Keratinocyte (primary cell): ENCODE measurements at regions not wholly inside any gene's neighbourhood (a gene's known extent, or its start where the extent isn't known, plus 50 kb on each side); places are given as distances from the start of the nearest gene placed in this dataset.
A peak's percentile ranks its signal among the peaks of the same experiment; 100 is the strongest.

ENCODE experiments used
- DNase-seq: peaks from one replicate; pipeline ENCODE4 v3.0.0-alpha.2; 2011; ENCODE audit warnings: low read depth, missing footprints, low spot score
- FAIRE-seq: peaks from 2 replicates; lab custom pipeline; 2011; peaks lifted over from hg19 to GRCh38; lab: Jason Lieb, UNC
- H2AFZ ChIP-seq: 2 replicates; pipeline ENCODE4 v1.6.0; 2012; ENCODE audit warnings: low read length, control low read depth, inconsistent platforms; ENCODE audit not compliant: control insufficient read depth
- H3K27ac ChIP-seq: 2 replicates; pipeline ENCODE4 v1.5.1; 2011; ENCODE audit warnings: low read length; ENCODE audit not compliant: control insufficient read depth, insufficient read depth
- H3K27me3 ChIP-seq: 3 replicates; pipeline ENCODE4 v1.6.0; 2011; ENCODE audit warnings: low read length; ENCODE audit not compliant: control insufficient read depth, insufficient read depth; ENCODE audit errors: extremely low read depth
- H3K36me3 ChIP-seq, 2 experiments: 2 replicates in 1 of 2; 3 replicates in 1 of 2; pipeline ENCODE4 v1.5.1; 2011; ENCODE audit warnings: low read length in 2 of 2, mild to moderate bottlenecking in 1 of 2; ENCODE audit not compliant: control insufficient read depth in 2 of 2, insufficient read depth in 2 of 2; ENCODE audit errors: extremely low read depth in 1 of 2
- H3K4me1 ChIP-seq: 3 replicates; pipeline ENCODE4 v1.5.1; 2011; ENCODE audit warnings: low read length; ENCODE audit not compliant: control insufficient read depth, insufficient read depth; ENCODE audit errors: extremely low read depth
- H3K4me2 ChIP-seq: 3 replicates; pipeline ENCODE4 v1.6.0; 2011; ENCODE audit warnings: low read depth, low read length; ENCODE audit not compliant: control insufficient read depth, insufficient read depth; ENCODE audit errors: extremely low read depth
- H3K4me3 ChIP-seq, 3 experiments: fragments of 200-600 bp in 1 of 3; sonication (generic) in 1 of 3; 2 replicates in 2 of 3; 3 replicates in 1 of 3; pipeline ENCODE4 v1.5.1; 2011 to 2016; ENCODE audit warnings: low read length in 3 of 3, mild to moderate bottlenecking in 3 of 3, control low read depth in 2 of 3, inconsistent platforms in 1 of 3, low read depth in 1 of 3, mixed read lengths in 1 of 3, mixed run types in 1 of 3, moderate library complexity in 1 of 3; ENCODE audit not compliant: control insufficient read depth in 2 of 3, insufficient read depth in 2 of 3; ENCODE audit errors: extremely low read depth in 1 of 3
- H3K79me2 ChIP-seq: 2 replicates; pipeline ENCODE4 v1.6.0; 2012; ENCODE audit warnings: low read length; ENCODE audit not compliant: control insufficient read depth, insufficient read depth
- H3K9ac ChIP-seq: 3 replicates; pipeline ENCODE4 v1.6.0; 2011; ENCODE audit warnings: low read length; ENCODE audit not compliant: control insufficient read depth, insufficient read depth; ENCODE audit errors: extremely low read depth
- H3K9me1 ChIP-seq: 3 replicates; pipeline ENCODE4 v1.6.0; 2011; ENCODE audit warnings: low read length; ENCODE audit not compliant: control insufficient read depth, insufficient read depth; ENCODE audit errors: extremely low read depth
- H3K9me3 ChIP-seq: 2 replicates; pipeline ENCODE4 v1.5.1; 2012; ENCODE audit warnings: low read depth, low read length; ENCODE audit not compliant: control insufficient read depth
- H4K20me1 ChIP-seq: 3 replicates; pipeline ENCODE4 v1.6.0; 2011; ENCODE audit warnings: low read length; ENCODE audit not compliant: control insufficient read depth, insufficient read depth; ENCODE audit errors: extremely low read depth
- CTCF ChIP-seq, 3 experiments: IDR thresholded peaks in 1 of 3; conservative IDR thresholded peaks in 1 of 3; optimal IDR thresholded peaks in 1 of 3; 2 replicates in 2 of 3; 3 replicates in 1 of 3; pipeline versions ENCODE3 to v1.5.1; 2011; ENCODE audit warnings: low read length in 3 of 3, mild to moderate bottlenecking in 3 of 3, moderate library complexity in 2 of 3, control low read depth in 1 of 3, inconsistent platforms in 1 of 3; ENCODE audit not compliant: insufficient read depth in 2 of 3; ENCODE audit errors: extremely low read depth in 1 of 3
- EZH2 ChIP-seq: IDR thresholded peaks from one replicate; pipeline ENCODE4 v1.6.1; 2012; ENCODE audit warnings: inconsistent platforms, mild to moderate bottlenecking, low read length, moderate library complexity
- dilution Hi-C: fragments of 300-500 bp; cut with MboI; formaldehyde crosslinking; loops from one replicate; pipeline ENCODE4 v1.7.0; 2020; ENCODE audit warnings: low sequenced_read_pairs; ENCODE audit not compliant: extremely low pct_ligation_motif_present

GRCh38 chr20:60144404-60144803 lies 186.2 kb downstream of the CDH26 start:
- H3K9me1 ChIP-seq = no peaks in the 10 kb centered on the region
- H3K9me3 ChIP-seq = no peaks in the 10 kb centered on the region
- no peak overlapping the region for H3K4me3 ChIP-seq
- FAIRE-seq (peak; percentile 34), DNase-seq (no peak)
- H3K27me3 ChIP-seq = peaks cover 6% of the 10 kb centered on the region
- H3K27ac ChIP-seq = no peak overlapping the region
- H3K4me2 ChIP-seq = no peak overlapping the region
- no peak overlapping the region for H3K9ac ChIP-seq
- H4K20me1 ChIP-seq = peaks cover 2% of the 10 kb centered on the region
- no peaks in the 10 kb centered on the region for H3K79me2 ChIP-seq
- H3K4me1 ChIP-seq = no peaks in the 10 kb centered on the region
- H2AFZ ChIP-seq = no peak overlapping the region
- dilution Hi-C loops = no loop called here
- TF ChIP-seq CTCF (optimal IDR thresholded peaks at IDR 0.05 in 1 of 3, IDR thresholded peaks at IDR 0.05 in 1 of 3, conservative IDR thresholded peaks at IDR 0.05 in 1 of 3; ENCODE audit: extremely low read depth in 1 of 3, insufficient read depth in 2 of 3, low read length in 3 of 3) (no peak), EZH2 (no peak)
- H3K36me3 ChIP-seq = no peaks in the 10 kb centered on the region

GRCh38 chr20:60144974-60145527 lies 186.8 kb downstream of the CDH26 start:
- no peak overlapping the region for H3K27ac ChIP-seq
- H4K20me1 ChIP-seq = peaks cover 2% of the 10 kb centered on the region
- TF ChIP-seq EZH2 (no peak), CTCF (optimal IDR thresholded peaks at IDR 0.05 in 1 of 3, IDR thresholded peaks at IDR 0.05 in 1 of 3, conservative IDR thresholded peaks at IDR 0.05 in 1 of 3; ENCODE audit: extremely low read depth in 1 of 3, insufficient read depth in 2 of 3, low read length in 3 of 3) (no peak)
- H2AFZ ChIP-seq = no peak overlapping the region
- FAIRE-seq (no peak), DNase-seq (no peak)
- no peaks in the 10 kb centered on the region for H3K36me3 ChIP-seq
- H3K9me1 ChIP-seq = no peaks in the 10 kb centered on the region
- no peaks in the 10 kb centered on the region for H3K4me1 ChIP-seq
- no peaks in the 10 kb centered on the region for H3K79me2 ChIP-seq
- H3K9ac ChIP-seq = no peak overlapping the region
- H3K27me3 ChIP-seq = peaks cover 6% of the 10 kb centered on the region
- dilution Hi-C loops = no loop called here
- H3K9me3 ChIP-seq = no peaks in the 10 kb centered on the region
- H3K4me2 ChIP-seq = no peak overlapping the region
- H3K4me3 ChIP-seq = no peak overlapping the region
